Sigmoid colon (tissue), 6 donors: ENCODE measurements at regions not wholly inside any gene's neighbourhood (a gene's known extent, or its start where the extent isn't known, plus 50 kb on each side); places are given as distances from the start of the nearest gene placed in this dataset.

Source experiments
- DNase-seq: peaks from one replicate; pipeline ENCODE4 v3.0.0-alpha.2; 2019
- H3K27ac ChIP-seq, 4 donors: fragments of 200-600 bp; sonication (generic); one replicate each; pipeline ENCODE4 v1.5.1; 2016 to 2019; ENCODE audit warnings: mild to moderate bottlenecking in 1 of 4
- H3K27me3 ChIP-seq, 3 donors: fragments of 200-600 bp; sonication (generic); one replicate each; pipeline ENCODE4 v1.5.1; 2019; ENCODE audit warnings: mild to moderate bottlenecking in 1 of 3
- H3K36me3 ChIP-seq, 4 donors: fragments of 200-600 bp; sonication (generic); one replicate each; pipeline ENCODE4 v1.5.1; 2016 to 2019
- H3K4me1 ChIP-seq, 4 donors: fragments of 200-600 bp; sonication (generic); one replicate each; pipeline ENCODE4 v1.5.1; 2017 to 2019
- H3K4me3 ChIP-seq, 4 donors: fragments of 200-600 bp; sonication (generic); one replicate each; pipeline ENCODE4 v1.5.1; 2017 to 2019; ENCODE audit warnings: mild to moderate bottlenecking in 2 of 4, moderate library complexity in 1 of 4
- H3K9me3 ChIP-seq, 4 donors: fragments of 200-600 bp in 3 of 4; sonication (generic) in 3 of 4; one replicate each; pipeline versions ENCODE4 v1.5.1 to v1.6.1; 2013 to 2019
- EP300 ChIP-seq, 4 donors: sonication (generic); formaldehyde crosslinking; IDR thresholded peaks; one replicate each; pipeline ENCODE4 v1.6.1; 2017; ENCODE audit warnings: antibody characterized with exemption in 4 of 4
- POLR2A ChIP-seq, 2 donors: fragments of 450-650 bp; IDR thresholded peaks; one replicate each; pipeline ENCODE4 v1.6.1; 2016; ENCODE audit warnings: antibody characterized with exemption in 2 of 2, mild to moderate bottlenecking in 2 of 2, moderate library complexity in 2 of 2
- POLR2AphosphoS5 ChIP-seq, 4 donors: sonication (generic); formaldehyde crosslinking; IDR thresholded peaks; one replicate each; pipeline ENCODE4 v1.6.1; 2017; ENCODE audit warnings: antibody characterized with exemption in 4 of 4
- WGBS, 2 donors: extraction: QIAGEN DNeasy Blood & Tissue Kit; methylation state at CpG; one replicate each; pipeline ENCODE4 v1.1.7; 2013; 5-methylcytosine and 5-hydroxymethylcytosine counted together
- intact Hi-C: fragments of 100-400 bp; cut with DNase I; formaldehyde crosslinking; loops from one replicate; pipeline ENCODE4 v1.15.1; 2023
- TF ChIP-seq, protein P1 (sequence below), 4 experiments: fragments of 450-650 bp in 3 of 4; fragments of 200-600 bp in 1 of 4; IDR thresholded peaks; one replicate each; pipeline ENCODE4 v1.5.1; 2016 to 2019; ENCODE audit warnings: antibody characterized with exemption in 4 of 4, mild to moderate bottlenecking in 3 of 4, moderate library complexity in 2 of 4
- donor health status: healthy with polysubstance abuse.
- donor health status: healthy.

DNA sequence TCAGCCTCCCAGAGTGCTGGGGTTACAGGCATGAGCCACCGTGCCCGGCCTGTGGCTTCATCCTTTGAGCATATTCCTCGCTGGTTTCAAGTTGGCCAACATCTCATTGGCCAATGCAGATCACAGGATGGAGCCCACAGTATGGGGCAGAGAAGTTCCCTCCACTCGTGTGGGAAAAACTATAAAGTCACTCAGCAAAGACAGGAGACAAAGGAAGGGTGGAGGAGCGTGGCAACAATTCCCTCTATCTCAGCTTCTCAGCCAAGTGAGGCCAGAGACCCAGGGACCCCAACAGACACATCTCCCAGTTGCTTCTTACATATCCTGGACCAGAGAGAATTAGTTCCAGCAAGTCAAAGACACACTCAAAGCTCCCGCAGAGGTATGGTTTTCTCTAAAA lies 184.6 kb upstream of the SOX1 start:
- intact Hi-C loops: no loop called here
- TF ChIP-seq EP300 (IDR thresholded peaks at IDR 0.05) (no peak), POLR2A (IDR thresholded peaks at IDR 0.05) (no peak), POLR2AphosphoS5 (IDR thresholded peaks at IDR 0.05) (no peak)
- TF ChIP-seq, protein P1, sequence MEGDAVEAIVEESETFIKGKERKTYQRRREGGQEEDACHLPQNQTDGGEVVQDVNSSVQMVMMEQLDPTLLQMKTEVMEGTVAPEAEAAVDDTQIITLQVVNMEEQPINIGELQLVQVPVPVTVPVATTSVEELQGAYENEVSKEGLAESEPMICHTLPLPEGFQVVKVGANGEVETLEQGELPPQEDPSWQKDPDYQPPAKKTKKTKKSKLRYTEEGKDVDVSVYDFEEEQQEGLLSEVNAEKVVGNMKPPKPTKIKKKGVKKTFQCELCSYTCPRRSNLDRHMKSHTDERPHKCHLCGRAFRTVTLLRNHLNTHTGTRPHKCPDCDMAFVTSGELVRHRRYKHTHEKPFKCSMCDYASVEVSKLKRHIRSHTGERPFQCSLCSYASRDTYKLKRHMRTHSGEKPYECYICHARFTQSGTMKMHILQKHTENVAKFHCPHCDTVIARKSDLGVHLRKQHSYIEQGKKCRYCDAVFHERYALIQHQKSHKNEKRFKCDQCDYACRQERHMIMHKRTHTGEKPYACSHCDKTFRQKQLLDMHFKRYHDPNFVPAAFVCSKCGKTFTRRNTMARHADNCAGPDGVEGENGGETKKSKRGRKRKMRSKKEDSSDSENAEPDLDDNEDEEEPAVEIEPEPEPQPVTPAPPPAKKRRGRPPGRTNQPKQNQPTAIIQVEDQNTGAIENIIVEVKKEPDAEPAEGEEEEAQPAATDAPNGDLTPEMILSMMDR (IDR thresholded peaks at IDR 0.05): no peak
- H3K4me3 ChIP-seq: no peak overlapping the region
- no peak overlapping the region for H3K27ac ChIP-seq
- no peaks in the 10 kb centered on the region for H3K4me1 ChIP-seq
- WGBS, 2 donors: 56 to 75% methylated on average over 6 of the region's 6 CpGs
- H3K27me3 ChIP-seq: peaks cover 0 to 13% (median 0%) of the 10 kb centered on the region in 3 donors
- no peaks in the 10 kb centered on the region for H3K9me3 ChIP-seq
- DNase-seq: no peak
- H3K36me3 ChIP-seq: no peaks in the 10 kb centered on the region

DNA sequence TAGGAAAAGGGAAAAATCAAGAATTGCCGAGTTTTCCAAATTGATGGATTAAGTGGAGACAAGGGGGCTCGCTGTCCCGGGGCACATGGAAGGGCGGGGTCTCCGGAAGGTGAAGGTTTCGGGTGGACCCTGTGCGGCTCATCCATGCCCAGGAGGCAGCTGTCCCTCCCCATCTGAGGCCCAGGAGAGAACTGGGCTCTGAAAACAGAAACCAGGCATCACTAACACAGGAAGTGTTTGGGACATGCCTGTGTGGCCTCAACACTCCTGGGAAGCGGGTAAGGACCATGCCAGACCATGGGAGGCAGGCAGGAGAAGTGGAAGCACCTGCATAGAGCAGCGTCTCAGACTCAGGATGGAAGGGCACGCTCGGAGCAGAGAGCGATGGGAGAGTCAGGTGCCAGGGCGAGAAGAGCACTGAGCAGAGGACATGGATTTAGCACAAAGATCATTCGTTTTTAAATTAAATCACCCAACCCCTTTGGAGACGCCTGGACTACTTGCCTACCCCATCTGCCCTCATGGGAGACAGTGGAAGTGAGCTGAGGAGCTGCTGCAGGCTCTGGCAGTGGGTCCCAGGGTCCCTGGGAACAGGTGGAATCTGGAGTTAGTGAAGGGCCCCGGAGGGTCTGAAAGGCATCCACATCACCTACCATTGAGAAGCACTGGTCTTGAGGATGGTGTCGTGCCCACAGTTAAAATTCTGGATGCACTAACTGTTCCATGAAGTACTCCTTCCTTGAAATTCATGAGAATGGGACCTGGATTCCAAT lies 183.2 kb upstream of the SOX1 start:
- TF ChIP-seq EP300 (IDR thresholded peaks at IDR 0.05) (no peak), POLR2AphosphoS5 (IDR thresholded peaks at IDR 0.05) (no peak)
- TF ChIP-seq, protein P1 (IDR thresholded peaks at IDR 0.05): no peak
- no peak for DNase-seq
- Histone ChIP-seq H3K4me3 (no peak overlapping the region), H3K27me3 (peaks cover 0 to 9% (median 0%) of the 10 kb centered on the region in 3 donors), H3K27ac (no peak overlapping the region), H3K36me3 (no peaks in the 10 kb centered on the region), H3K9me3 (no peaks in the 10 kb centered on the region), H3K4me1 (no peaks in the 10 kb centered on the region)
- WGBS, 2 donors: 74 to 83% methylated on average over 17 of the region's 17 CpGs
- intact Hi-C loops: no loop called here

DNA sequence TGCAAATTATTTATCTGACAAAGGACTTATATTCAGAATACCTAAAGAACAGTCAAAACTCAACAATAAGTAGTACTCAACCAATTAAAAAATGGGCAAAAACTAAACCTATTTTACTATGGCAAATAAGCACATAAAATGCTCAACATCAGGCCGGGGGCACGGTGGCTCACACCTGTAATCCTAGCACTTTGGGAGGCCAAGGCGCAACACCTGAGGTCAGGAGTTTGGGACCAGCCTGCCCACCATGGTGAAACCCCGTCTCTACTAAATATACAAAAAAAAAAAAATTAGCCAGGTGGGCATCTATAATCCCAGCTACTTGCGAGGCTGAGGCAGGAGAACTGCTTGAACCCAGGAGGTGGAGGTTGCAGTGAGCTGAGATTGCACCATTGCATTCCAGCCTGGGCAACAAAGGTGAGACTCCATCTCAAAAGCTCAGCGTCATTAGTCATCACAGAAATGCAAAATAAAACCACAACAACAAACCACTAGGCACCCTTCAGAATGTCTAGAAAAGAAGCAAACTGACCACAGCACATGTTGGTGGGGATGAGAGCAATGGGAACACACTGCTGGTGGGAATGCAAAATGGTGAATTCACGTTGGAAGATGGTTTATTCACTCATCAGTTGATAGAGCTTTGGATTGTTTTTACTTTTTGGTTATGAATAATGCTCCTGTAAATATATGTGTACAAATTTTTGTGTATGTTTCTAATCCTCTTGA lies 180.6 kb upstream of the SOX1 start:
- Histone ChIP-seq H3K4me3 (no peak overlapping the region), H3K4me1 (no peaks in the 10 kb centered on the region), H3K27me3 (peaks cover 0 to 21% (median 0%) of the 10 kb centered on the region in 3 donors), H3K9me3 (no peaks in the 10 kb centered on the region), H3K27ac (no peak overlapping the region), H3K36me3 (no peaks in the 10 kb centered on the region)
- intact Hi-C loops: no loop called here
- DNase-seq: no peak
- 74 to 88% methylated on average over 7 of the region's 7 CpGs for WGBS, 2 donors
- no peak for TF ChIP-seq POLR2A (IDR thresholded peaks at IDR 0.05)

DNA sequence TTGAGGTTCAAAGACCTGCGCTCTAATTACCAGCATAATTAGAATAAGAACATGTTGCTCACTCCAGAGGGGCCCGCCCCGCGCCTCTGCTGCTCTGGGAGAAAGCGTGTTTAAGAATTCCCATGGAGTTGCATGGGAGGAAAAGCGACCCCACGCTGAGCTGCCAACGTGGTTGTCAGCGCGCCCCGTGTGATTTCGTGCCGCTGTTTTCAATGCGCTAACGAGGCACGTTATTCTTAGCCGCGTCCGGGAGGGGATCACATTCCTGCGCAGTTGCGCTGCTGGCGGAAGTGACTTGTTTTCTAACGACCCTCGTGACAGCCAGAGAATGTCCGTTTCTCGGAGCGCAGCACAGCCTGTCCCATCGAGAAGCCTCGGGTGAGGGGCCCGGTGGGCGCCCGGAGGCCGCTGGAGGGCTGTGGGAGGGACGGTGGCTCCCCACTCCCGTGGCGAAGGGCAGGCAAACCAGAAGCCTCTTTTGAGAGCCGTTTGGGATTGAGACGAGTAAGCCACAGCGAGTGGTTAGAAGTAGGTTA lies 173.8 kb upstream of the SOX1 start:
- H3K4me3 ChIP-seq: peak overlapping the region in 3 of 4 donors; percentile 10 to 28 (median 27)
- intact Hi-C loops: no loop called here
- no peaks in the 10 kb centered on the region for H3K36me3 ChIP-seq
- DNase-seq: no peak
- TF ChIP-seq POLR2AphosphoS5 (IDR thresholded peaks at IDR 0.05) (no peak), EP300 (IDR thresholded peaks at IDR 0.05) (no peak), POLR2A (IDR thresholded peaks at IDR 0.05) (no peak)
- 9% methylated on average over 39 of the region's 39 CpGs for WGBS, 2 donors
- peaks cover 6 to 52% (median 23%) of the 10 kb centered on the region in 3 donors for H3K27me3 ChIP-seq
- H3K27ac ChIP-seq: no peak overlapping the region
- peaks cover 0 to 8% (median 3%) of the 10 kb centered on the region in 4 donors for H3K4me1 ChIP-seq
- no peaks in the 10 kb centered on the region for H3K9me3 ChIP-seq

DNA sequence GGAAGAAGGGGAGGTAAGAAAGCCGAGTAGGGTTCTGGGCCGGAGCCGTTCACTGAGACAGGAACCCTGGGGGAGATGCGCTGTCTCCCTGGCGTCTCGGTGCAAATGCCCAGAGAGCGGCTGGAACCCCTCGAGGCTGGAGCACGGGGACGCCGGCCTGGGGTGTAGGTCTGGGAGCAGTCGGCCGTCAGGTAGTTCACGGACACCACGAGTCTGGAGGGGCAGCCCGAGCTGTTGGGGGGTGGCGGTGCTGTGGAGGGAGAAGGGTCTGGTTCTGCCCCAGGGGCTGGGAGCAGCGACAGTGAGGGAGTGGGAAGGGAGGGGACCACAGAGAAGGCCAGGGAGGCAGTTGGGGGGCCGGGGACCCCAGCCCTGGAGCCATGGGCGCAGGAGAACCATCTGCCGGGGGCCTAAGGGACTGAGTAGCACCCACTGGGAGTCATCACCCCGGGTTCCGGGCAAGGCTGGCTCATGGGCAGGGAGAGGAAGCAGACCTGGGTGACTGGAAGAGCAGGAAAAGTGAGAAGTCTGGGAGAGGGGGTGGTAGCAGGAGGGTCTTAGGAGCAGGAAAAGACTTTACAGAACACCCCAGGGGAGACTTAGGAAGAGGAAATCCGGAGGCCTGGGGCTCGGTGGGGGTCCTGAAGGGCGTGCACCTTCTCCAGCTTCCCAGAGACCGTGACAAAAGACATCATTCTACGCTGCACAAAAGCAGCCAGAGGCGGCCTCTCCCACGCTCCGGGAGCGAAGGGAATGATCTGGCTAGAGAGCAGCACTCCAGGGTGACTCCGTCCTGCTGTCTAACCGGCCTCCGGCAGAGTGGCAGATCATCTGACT lies 173.1 kb upstream of the SOX1 start:
- 17 to 27% methylated on average over 35 of the region's 35 CpGs for WGBS, 2 donors
- no peaks in the 10 kb centered on the region for H3K9me3 ChIP-seq
- peak overlapping the region in 3 of 4 donors; percentile 10 to 28 (median 27) for H3K4me3 ChIP-seq
- TF ChIP-seq EP300 (IDR thresholded peaks at IDR 0.05) (no peak), POLR2A (IDR thresholded peaks at IDR 0.05) (no peak), POLR2AphosphoS5 (IDR thresholded peaks at IDR 0.05) (no peak)
- TF ChIP-seq, protein P1 (IDR thresholded peaks at IDR 0.05): no peak
- H3K4me1 ChIP-seq: peaks cover 0 to 8% (median 3%) of the 10 kb centered on the region in 4 donors
- H3K36me3 ChIP-seq: no peaks in the 10 kb centered on the region
- H3K27me3 ChIP-seq: peaks cover 6 to 52% (median 23%) of the 10 kb centered on the region in 3 donors
- DNase-seq: no peak
- H3K27ac ChIP-seq: no peak overlapping the region
- intact Hi-C loops: no loop called here
